Activated CD4-positive, alpha-beta T cell treated with anti-CD3 and anti-CD28 coated beads, Interleukin-2, amount 10 ng/mL, durations not matched to agents 7 days and 5 days (primary cell): ENCODE measurements at regions not wholly inside any gene's neighbourhood (a gene's known extent, or its start where the extent isn't known, plus 50 kb on each side); places are given as distances from the start of the nearest gene placed in this dataset.

Source experiments
- CTCF ChIA-PET: fragments of 350-600 bp; sonication (Branson Sonifier 250); formaldehyde crosslinking; loops from one replicate; lab custom pipeline; 2021; ENCODE audit warnings: antibody characterized with exemption; lab: Charles Lee
- POLR2A ChIA-PET: fragments of 350-600 bp; sonication (Branson Sonifier 250); formaldehyde crosslinking; loops from one replicate; lab custom pipeline; 2021; ENCODE audit warnings: antibody characterized with exemption; lab: Charles Lee
- DNase-seq: peaks from one replicate; pipeline ENCODE4 v3.0.0-alpha.2; 2020
- H3K27ac Mint-ChIP-seq: one replicate; pipeline ENCODE4 v1.8.0; 2021; ENCODE audit warnings: mild to moderate bottlenecking, moderate library complexity, mixed read lengths
- H3K27me3 Mint-ChIP-seq: one replicate; pipeline ENCODE4 v1.8.0; 2021; ENCODE audit warnings: mixed read lengths
- H3K36me3 Mint-ChIP-seq: one replicate; pipeline ENCODE4 v1.8.0; 2021; ENCODE audit warnings: low read depth, mixed read lengths
- H3K4me1 Mint-ChIP-seq: one replicate; pipeline ENCODE4 v1.8.0; 2021; ENCODE audit warnings: mixed read lengths
- H3K4me3 Mint-ChIP-seq: one replicate; pipeline ENCODE4 v1.8.0; 2021; ENCODE audit warnings: mild to moderate bottlenecking, moderate library complexity, mixed read lengths
- H3K9me3 Mint-ChIP-seq: one replicate; pipeline ENCODE4 v1.8.0; 2021; ENCODE audit warnings: mixed read lengths

- ChIA-PET CTCF (no interaction called here), POLR2A (no interaction called here)
- H3K27ac Mint-ChIP-seq, result no peak overlapping the region
- H3K36me3 Mint-ChIP-seq, result no peaks in the 10 kb centered on the region
- H3K9me3 Mint-ChIP-seq, result no peaks in the 10 kb centered on the region
- no peak for DNase-seq
- H3K27me3 Mint-ChIP-seq, result no peaks in the 10 kb centered on the region
- no peaks in the 10 kb centered on the region for H3K4me1 Mint-ChIP-seq
- no peak overlapping the region for H3K4me3 Mint-ChIP-seq
Observed at GRCh38 chr4:36904823-36905222, 339.7 kb upstream of the NWD2 start.

GRCh38 chr4:36914106-36914505 lies 330.4 kb upstream of the NWD2 start:
- POLR2A ChIA-PET, result interaction anchor here (0.5 kb wide), 1 partner anchor 387 kb away, joined by 3 read pairs; no protein-coding TSS in a partner anchor
- no peaks in the 10 kb centered on the region for H3K4me1 Mint-ChIP-seq
- H3K27me3 Mint-ChIP-seq, result no peaks in the 10 kb centered on the region
- H3K36me3 Mint-ChIP-seq, result no peaks in the 10 kb centered on the region
- H3K4me3 Mint-ChIP-seq, result no peak overlapping the region
- CTCF ChIA-PET, result no interaction called here
- DNase-seq, result no peak
- no peak overlapping the region for H3K27ac Mint-ChIP-seq
- no peaks in the 10 kb centered on the region for H3K9me3 Mint-ChIP-seq

GRCh38 chr4:36915717-36916116 lies 328.8 kb upstream of the NWD2 start:
- ChIA-PET CTCF (no interaction called here), POLR2A (no interaction called here)
- Mint-ChIP-seq H3K36me3 (no peaks in the 10 kb centered on the region), H3K27ac (no peak overlapping the region), H3K4me1 (no peaks in the 10 kb centered on the region), H3K4me3 (no peak overlapping the region), H3K9me3 (no peaks in the 10 kb centered on the region), H3K27me3 (no peaks in the 10 kb centered on the region)
- no peak for DNase-seq

- Mint-ChIP-seq H3K27me3 (no peaks in the 10 kb centered on the region), H3K4me3 (no peak overlapping the region), H3K27ac (no peak overlapping the region), H3K9me3 (no peaks in the 10 kb centered on the region), H3K4me1 (no peaks in the 10 kb centered on the region), H3K36me3 (no peaks in the 10 kb centered on the region)
- ChIA-PET CTCF (no interaction called here), POLR2A (no interaction called here)
- no peak for DNase-seq
Observed at GRCh38 chr4:36917413-36917812, 327.1 kb upstream of the NWD2 start.

GRCh38 chr4:36919721-36920120 lies 324.8 kb upstream of the NWD2 start:
- no peaks in the 10 kb centered on the region for H3K27me3 Mint-ChIP-seq
- DNase-seq, result no peak
- H3K9me3 Mint-ChIP-seq, result no peaks in the 10 kb centered on the region
- no peak overlapping the region for H3K27ac Mint-ChIP-seq
- H3K36me3 Mint-ChIP-seq, result no peaks in the 10 kb centered on the region
- POLR2A ChIA-PET, result no interaction called here
- H3K4me3 Mint-ChIP-seq, result no peak overlapping the region
- H3K4me1 Mint-ChIP-seq, result no peaks in the 10 kb centered on the region
- CTCF ChIA-PET, result no interaction called here

GRCh38 chr4:36921476-36922216 lies 322.9 kb upstream of the NWD2 start:
- Mint-ChIP-seq H3K27ac (no peak overlapping the region), H3K27me3 (no peaks in the 10 kb centered on the region), H3K36me3 (no peaks in the 10 kb centered on the region), H3K4me3 (no peak overlapping the region), H3K9me3 (no peaks in the 10 kb centered on the region), H3K4me1 (no peaks in the 10 kb centered on the region)
- DNase-seq, result no peak
- POLR2A ChIA-PET, result no interaction called here
- CTCF ChIA-PET, result no interaction called here

GRCh38 chr4:36930562-36931111 lies 313.9 kb upstream of the NWD2 start:
- Mint-ChIP-seq H3K27me3 (peaks cover 2% of the 10 kb centered on the region), H3K4me3 (no peak overlapping the region), H3K27ac (no peak overlapping the region), H3K4me1 (no peaks in the 10 kb centered on the region), H3K36me3 (no peaks in the 10 kb centered on the region), H3K9me3 (no peaks in the 10 kb centered on the region)
- no peak for DNase-seq
- ChIA-PET CTCF (no interaction called here), POLR2A (no interaction called here)

- ChIA-PET POLR2A (no interaction called here), CTCF (no interaction called here)
- H3K27me3 Mint-ChIP-seq, result peaks cover 1% of the 10 kb centered on the region
- H3K9me3 Mint-ChIP-seq, result no peaks in the 10 kb centered on the region
- H3K36me3 Mint-ChIP-seq, result no peaks in the 10 kb centered on the region
- no peak overlapping the region for H3K27ac Mint-ChIP-seq
- DNase-seq, result no peak
- no peaks in the 10 kb centered on the region for H3K4me1 Mint-ChIP-seq
- no peak overlapping the region for H3K4me3 Mint-ChIP-seq
Observed at GRCh38 chr4:36944232-36944631, 300.3 kb upstream of the NWD2 start.

- H3K4me1 Mint-ChIP-seq, result no peaks in the 10 kb centered on the region
- CTCF ChIA-PET, result no interaction called here
- no peaks in the 10 kb centered on the region for H3K9me3 Mint-ChIP-seq
- no peaks in the 10 kb centered on the region for H3K27me3 Mint-ChIP-seq
- no peak for DNase-seq
- POLR2A ChIA-PET, result no interaction called here
- H3K36me3 Mint-ChIP-seq, result no peaks in the 10 kb centered on the region
- no peak overlapping the region for H3K27ac Mint-ChIP-seq
- no peak overlapping the region for H3K4me3 Mint-ChIP-seq
Observed at GRCh38 chr4:36961420-36961819, 283.1 kb upstream of the NWD2 start.

- POLR2A ChIA-PET, result no interaction called here
- CTCF ChIA-PET, result no interaction called here
- Mint-ChIP-seq H3K36me3 (no peaks in the 10 kb centered on the region), H3K9me3 (no peaks in the 10 kb centered on the region), H3K27me3 (no peaks in the 10 kb centered on the region), H3K4me1 (no peaks in the 10 kb centered on the region), H3K27ac (no peak overlapping the region), H3K4me3 (no peak overlapping the region)
- no peak for DNase-seq
Observed at GRCh38 chr4:36966756-36967460, 277.6 kb upstream of the NWD2 start.

GRCh38 chr4:36979533-36979932 lies 265.0 kb upstream of the NWD2 start:
- H3K27ac Mint-ChIP-seq, result no peak overlapping the region
- ChIA-PET CTCF (no interaction called here), POLR2A (no interaction called here)
- H3K9me3 Mint-ChIP-seq, result no peaks in the 10 kb centered on the region
- DNase-seq, result no peak
- H3K4me3 Mint-ChIP-seq, result no peak overlapping the region
- no peaks in the 10 kb centered on the region for H3K36me3 Mint-ChIP-seq
- H3K4me1 Mint-ChIP-seq, result no peaks in the 10 kb centered on the region
- H3K27me3 Mint-ChIP-seq, result no peaks in the 10 kb centered on the region

GRCh38 chr4:36990128-36990872 lies 254.2 kb upstream of the NWD2 start:
- Mint-ChIP-seq H3K9me3 (peaks cover 2% of the 10 kb centered on the region), H3K27ac (no peak overlapping the region), H3K4me3 (no peak overlapping the region), H3K4me1 (no peaks in the 10 kb centered on the region), H3K27me3 (no peaks in the 10 kb centered on the region), H3K36me3 (no peaks in the 10 kb centered on the region)
- ChIA-PET POLR2A (no interaction called here), CTCF (no interaction called here)
- DNase-seq, result no peak

GRCh38 chr4:36997727-36998126 lies 246.8 kb upstream of the NWD2 start:
- CTCF ChIA-PET, result no interaction called here
- POLR2A ChIA-PET, result no interaction called here
- H3K36me3 Mint-ChIP-seq, result no peaks in the 10 kb centered on the region
- DNase-seq, result no peak
- peaks cover 2% of the 10 kb centered on the region for H3K9me3 Mint-ChIP-seq
- H3K27me3 Mint-ChIP-seq, result no peaks in the 10 kb centered on the region
- no peaks in the 10 kb centered on the region for H3K4me1 Mint-ChIP-seq
- no peak overlapping the region for H3K4me3 Mint-ChIP-seq
- H3K27ac Mint-ChIP-seq, result no peak overlapping the region
